KMS-11 (cell line): ENCODE measurements at regions not wholly inside any gene's neighbourhood (a gene's known extent, or its start where the extent isn't known, plus 50 kb on each side); places are given as distances from the start of the nearest gene placed in this dataset.
"Not testable (repeated sequence)": the region's sequence is repeated elsewhere in the genome, so short reads cannot be mapped to it uniquely, and the experiment has no call there.

ENCODE experiments used
- H2AFZ ChIP-seq: fragments of 200-600 bp; sonication (generic); 2 replicates; pipeline ENCODE4 v1.6.1; 2016; ENCODE audit warnings: antibody characterized with exemption, mixed run types, low read depth
- H3K27ac ChIP-seq: fragments of 200-600 bp; sonication (generic); 2 replicates; pipeline ENCODE4 v1.6.1; 2016; ENCODE audit warnings: mild to moderate bottlenecking, mixed run types
- H3K27me3 ChIP-seq: fragments of 200-600 bp; sonication (generic); 2 replicates; pipeline ENCODE4 v1.6.1; 2017; ENCODE audit warnings: mild to moderate bottlenecking, low read depth, mixed run types, moderate library complexity; ENCODE audit not compliant: insufficient read depth
- H3K36me3 ChIP-seq: fragments of 200-600 bp; sonication (generic); 2 replicates; pipeline ENCODE4 v1.6.1; 2017; ENCODE audit warnings: mild to moderate bottlenecking, mixed run types; ENCODE audit not compliant: insufficient read depth
- H3K4me1 ChIP-seq: fragments of 200-600 bp; sonication (generic); 2 replicates; pipeline ENCODE4 v1.6.1; 2016; ENCODE audit warnings: mild to moderate bottlenecking, low read depth, mixed run types; ENCODE audit not compliant: poor library complexity, severe bottlenecking
- H3K4me2 ChIP-seq: fragments of 200-600 bp; sonication (generic); 2 replicates; pipeline ENCODE4 v1.7.0; 2016; ENCODE audit warnings: mild to moderate bottlenecking, mixed run types
- H3K4me3 ChIP-seq: fragments of 200-600 bp; sonication (generic); IDR thresholded peaks from 2 replicates; pipeline ENCODE4 v1.6.1; 2017; ENCODE audit warnings: low read depth, low read length, mixed read lengths; ENCODE audit not compliant: insufficient read depth
- H3K79me2 ChIP-seq: fragments of 200-600 bp; sonication (generic); 2 replicates; pipeline ENCODE4 v1.6.1; 2016; ENCODE audit warnings: low read depth, mixed run types; ENCODE audit not compliant: insufficient read depth
- H3K9ac ChIP-seq: fragments of 200-600 bp; sonication (generic); 2 replicates; pipeline ENCODE4 v1.6.1; 2016; ENCODE audit warnings: mild to moderate bottlenecking, mixed run types
- H4K20me1 ChIP-seq: fragments of 200-600 bp; sonication (generic); 2 replicates; pipeline ENCODE4 v1.6.1; 2016; ENCODE audit warnings: mild to moderate bottlenecking, mixed run types; ENCODE audit not compliant: insufficient read depth
- TF ChIP-seq, protein P1 (sequence below): fragments of 200-600 bp; sonication (generic); conservative IDR thresholded peaks from 2 replicates; pipeline ENCODE4 v1.6.1; 2017; ENCODE audit warnings: low read depth, mild to moderate bottlenecking, antibody characterized with exemption, low read length, moderate library complexity, mixed read lengths

DNA sequence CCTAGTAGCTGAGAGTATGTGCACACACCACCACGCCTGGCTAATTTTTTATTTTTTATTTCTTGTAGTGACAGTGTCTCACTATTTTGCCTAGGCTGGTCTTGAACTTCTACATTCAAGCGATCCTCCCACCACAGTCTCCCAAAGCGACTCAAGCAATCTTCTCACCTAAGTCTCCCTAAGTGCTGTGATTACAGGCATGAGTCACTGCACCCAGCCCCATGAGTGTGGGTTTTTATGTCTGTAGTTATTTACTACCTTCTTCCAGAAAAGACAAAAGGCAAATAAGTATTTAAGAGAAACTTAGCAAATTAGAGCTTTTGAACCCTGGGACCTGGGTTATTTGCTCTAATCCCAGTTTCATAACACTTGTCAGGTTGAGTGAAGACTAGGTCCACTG, 92.3 kb upstream of the HCRTR2 start:
- Histone ChIP-seq H3K4me3 (no peak overlapping the region), H4K20me1 (no peaks in the 10 kb centered on the region), H3K27ac (no peak overlapping the region), H2AFZ (no peak overlapping the region), H3K27me3 (no peaks in the 10 kb centered on the region), H3K4me2 (no peak overlapping the region), H3K79me2 (no peaks in the 10 kb centered on the region), H3K36me3 (no peaks in the 10 kb centered on the region), H3K4me1 (peaks cover 1% of the 10 kb centered on the region), H3K9ac (no peak overlapping the region)
- TF ChIP-seq, protein P1, sequence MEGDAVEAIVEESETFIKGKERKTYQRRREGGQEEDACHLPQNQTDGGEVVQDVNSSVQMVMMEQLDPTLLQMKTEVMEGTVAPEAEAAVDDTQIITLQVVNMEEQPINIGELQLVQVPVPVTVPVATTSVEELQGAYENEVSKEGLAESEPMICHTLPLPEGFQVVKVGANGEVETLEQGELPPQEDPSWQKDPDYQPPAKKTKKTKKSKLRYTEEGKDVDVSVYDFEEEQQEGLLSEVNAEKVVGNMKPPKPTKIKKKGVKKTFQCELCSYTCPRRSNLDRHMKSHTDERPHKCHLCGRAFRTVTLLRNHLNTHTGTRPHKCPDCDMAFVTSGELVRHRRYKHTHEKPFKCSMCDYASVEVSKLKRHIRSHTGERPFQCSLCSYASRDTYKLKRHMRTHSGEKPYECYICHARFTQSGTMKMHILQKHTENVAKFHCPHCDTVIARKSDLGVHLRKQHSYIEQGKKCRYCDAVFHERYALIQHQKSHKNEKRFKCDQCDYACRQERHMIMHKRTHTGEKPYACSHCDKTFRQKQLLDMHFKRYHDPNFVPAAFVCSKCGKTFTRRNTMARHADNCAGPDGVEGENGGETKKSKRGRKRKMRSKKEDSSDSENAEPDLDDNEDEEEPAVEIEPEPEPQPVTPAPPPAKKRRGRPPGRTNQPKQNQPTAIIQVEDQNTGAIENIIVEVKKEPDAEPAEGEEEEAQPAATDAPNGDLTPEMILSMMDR = no peak

DNA sequence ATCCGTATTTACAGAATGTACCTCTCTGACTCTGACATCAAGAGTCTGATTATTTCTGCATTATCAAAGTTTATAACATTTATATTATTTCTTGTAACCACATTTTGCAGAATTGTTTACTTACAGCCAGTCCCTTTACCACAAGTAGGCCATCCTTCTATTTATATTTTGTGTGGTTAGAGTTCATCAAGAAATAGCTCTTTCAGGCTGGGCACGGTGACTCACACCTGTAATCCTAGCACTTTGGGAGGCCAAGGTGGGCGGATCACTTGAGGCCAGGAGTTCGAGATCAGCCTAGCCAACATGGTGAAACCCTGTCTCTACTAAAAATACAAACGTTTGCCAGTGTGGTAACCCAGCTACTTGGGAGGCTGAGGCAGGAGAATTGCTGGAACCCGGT, 86.3 kb upstream of the HCRTR2 start:
- not testable (repeated sequence) for H3K9ac ChIP-seq, H3K36me3 ChIP-seq, H2AFZ ChIP-seq, H3K79me2 ChIP-seq, H3K4me3 ChIP-seq, H4K20me1 ChIP-seq, H3K27ac ChIP-seq, H3K27me3 ChIP-seq
- Histone ChIP-seq H3K4me1 (peaks cover 19% of the 10 kb centered on the region), H3K4me2 (peak overlapping the region; percentile 37; the same call in 1 of the 2 replicates)

DNA sequence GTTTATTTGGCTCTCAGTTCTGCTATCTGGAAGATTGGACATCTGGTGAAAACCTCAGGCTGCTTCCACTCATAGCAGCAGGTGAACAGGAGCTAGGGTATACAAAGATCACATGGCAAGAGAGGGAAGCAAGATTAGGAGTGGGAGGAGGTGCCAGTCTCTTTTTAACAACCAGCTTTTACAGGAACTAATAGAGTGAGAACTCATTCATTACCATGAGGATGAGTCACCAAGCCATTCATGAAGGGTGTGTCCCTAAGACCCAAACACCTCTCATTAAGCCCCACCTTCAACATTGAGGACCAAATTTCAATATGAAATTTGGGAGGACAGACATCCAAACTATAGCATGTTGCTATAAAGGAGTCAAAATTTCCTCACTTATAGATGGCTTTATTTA, 85.4 kb upstream of the HCRTR2 start:
- Histone ChIP-seq H3K79me2 (no peaks in the 10 kb centered on the region), H3K4me2 (no peak overlapping the region), H3K4me3 (no peak overlapping the region), H3K36me3 (no peaks in the 10 kb centered on the region), H4K20me1 (no peaks in the 10 kb centered on the region), H3K4me1 (peaks cover 19% of the 10 kb centered on the region), H2AFZ (no peak overlapping the region), H3K27me3 (no peaks in the 10 kb centered on the region), H3K27ac (no peak overlapping the region), H3K9ac (no peak overlapping the region)
- TF ChIP-seq, protein P1 = no peak

DNA sequence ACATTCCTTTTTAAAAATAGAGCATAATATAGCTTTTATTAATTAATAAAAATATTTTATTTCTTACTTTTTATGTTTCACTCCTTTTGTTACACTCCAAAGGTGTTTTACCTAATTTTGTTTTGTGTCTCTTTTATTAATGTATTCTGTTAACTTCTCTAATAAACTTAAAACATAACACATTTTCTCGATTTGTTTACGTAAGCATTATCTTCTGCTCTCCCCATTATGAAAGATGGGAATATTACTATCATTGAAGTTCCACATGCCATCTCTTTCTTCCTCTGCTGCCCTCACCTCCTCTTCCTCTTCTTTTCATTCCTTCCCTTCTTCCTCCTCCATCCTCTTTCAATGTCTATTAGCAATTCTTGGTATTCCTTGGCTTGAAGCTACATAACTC, 85.0 kb upstream of the HCRTR2 start:
- Histone ChIP-seq H3K36me3 (no peaks in the 10 kb centered on the region), H3K79me2 (no peaks in the 10 kb centered on the region), H3K9ac (no peak overlapping the region), H3K4me3 (no peak overlapping the region), H3K27ac (no peak overlapping the region), H3K4me1 (peaks cover 19% of the 10 kb centered on the region), H4K20me1 (no peaks in the 10 kb centered on the region), H2AFZ (no peak overlapping the region), H3K4me2 (no peak overlapping the region), H3K27me3 (no peaks in the 10 kb centered on the region)
- TF ChIP-seq, protein P1 = no peak

DNA sequence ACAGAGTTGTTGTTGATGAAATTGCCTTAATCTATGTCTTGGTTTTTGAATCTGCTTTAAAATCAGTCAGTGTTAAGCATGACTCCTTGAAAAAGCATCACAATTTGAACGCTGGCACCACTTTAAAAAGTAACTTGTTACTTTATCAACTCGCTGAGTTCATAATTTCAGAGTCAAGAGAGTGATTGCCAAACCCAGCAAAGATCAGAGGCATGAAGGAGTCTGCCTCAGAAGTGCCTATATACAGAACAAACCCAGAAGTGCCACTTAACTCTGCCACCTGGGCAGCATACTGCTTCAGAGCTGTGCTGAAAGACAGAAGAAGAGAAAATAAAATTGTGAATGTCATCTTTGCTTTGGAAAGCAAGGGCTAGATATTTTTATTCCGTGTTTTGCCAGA, 73.6 kb upstream of the HCRTR2 start:
- Histone ChIP-seq H2AFZ (no peak overlapping the region), H3K79me2 (no peaks in the 10 kb centered on the region), H3K4me1 (no peaks in the 10 kb centered on the region), H3K9ac (no peak overlapping the region), H4K20me1 (no peaks in the 10 kb centered on the region), H3K4me2 (no peak overlapping the region), H3K27me3 (no peaks in the 10 kb centered on the region), H3K27ac (no peak overlapping the region), H3K36me3 (no peaks in the 10 kb centered on the region), H3K4me3 (no peak overlapping the region)
- TF ChIP-seq, protein P1 = no peak
